PC-3 (cell line): ENCODE measurements at regions not wholly inside any gene's neighbourhood (a gene's known extent, or its start where the extent isn't known, plus 50 kb on each side); places are given as distances from the start of the nearest gene placed in this dataset.

Experiments used
- CTCF ChIP-seq: fragments of 300-600 bp; sonication (generic); conservative IDR thresholded peaks from 2 replicates; pipeline ENCODE4 v1.5.1; 2017; ENCODE audit warnings: antibody characterized with exemption, low read depth, mild to moderate bottlenecking, low read length
- EZH2 ChIP-seq: fragments of 300-600 bp; sonication (generic); IDR thresholded peaks from one replicate; pipeline ENCODE4 v1.6.1; 2017; ENCODE audit warnings: antibody characterized with exemption, mild to moderate bottlenecking, low read length; ENCODE audit not compliant: unreplicated experiment

GRCh38 chr21:35113064-35113463 is 64.0 kb upstream of the RUNX1 start:
- TF ChIP-seq CTCF (no peak), EZH2 (no peak)
